ENCODE measurements at regions not wholly inside any gene's neighbourhood (a gene's known extent, or its start where the extent isn't known, plus 50 kb on each side); places are given as distances from the start of the nearest gene placed in this dataset.

DNA sequence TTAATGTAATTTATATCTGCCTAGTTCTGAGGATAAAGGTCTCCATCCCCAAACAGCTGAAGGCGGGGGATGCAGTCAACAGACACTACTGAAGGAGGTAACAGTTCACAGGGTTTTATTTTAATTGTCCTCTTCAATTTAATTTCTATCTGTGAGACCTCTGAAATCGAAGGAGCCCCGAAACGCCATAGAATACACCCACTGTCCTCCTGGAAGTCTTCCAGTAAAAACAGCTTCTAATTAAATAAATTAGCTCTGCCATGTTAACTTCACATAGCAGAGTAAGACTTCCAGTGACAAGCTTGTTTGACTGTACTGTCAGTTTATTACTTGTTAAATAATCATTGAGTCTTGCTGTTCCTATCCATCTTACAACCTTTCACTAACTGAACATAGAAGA, 193.5 kb downstream of the SEC61B start:
- ATAC-seq (no peak), DNase-seq (no peak)
- Histone ChIP-seq H3K4me1 (no peaks in the 10 kb centered on the region), H3K27ac (no peak overlapping the region), H3K4me3 (no peak overlapping the region), H3K27me3 (no peaks in the 10 kb centered on the region), H3K9me3 (no peaks in the 10 kb centered on the region), H3K36me3 (no peaks in the 10 kb centered on the region)
- TF ChIP-seq POLR2A (IDR thresholded peaks at IDR 0.05): no peak
- TF ChIP-seq, protein P1, sequence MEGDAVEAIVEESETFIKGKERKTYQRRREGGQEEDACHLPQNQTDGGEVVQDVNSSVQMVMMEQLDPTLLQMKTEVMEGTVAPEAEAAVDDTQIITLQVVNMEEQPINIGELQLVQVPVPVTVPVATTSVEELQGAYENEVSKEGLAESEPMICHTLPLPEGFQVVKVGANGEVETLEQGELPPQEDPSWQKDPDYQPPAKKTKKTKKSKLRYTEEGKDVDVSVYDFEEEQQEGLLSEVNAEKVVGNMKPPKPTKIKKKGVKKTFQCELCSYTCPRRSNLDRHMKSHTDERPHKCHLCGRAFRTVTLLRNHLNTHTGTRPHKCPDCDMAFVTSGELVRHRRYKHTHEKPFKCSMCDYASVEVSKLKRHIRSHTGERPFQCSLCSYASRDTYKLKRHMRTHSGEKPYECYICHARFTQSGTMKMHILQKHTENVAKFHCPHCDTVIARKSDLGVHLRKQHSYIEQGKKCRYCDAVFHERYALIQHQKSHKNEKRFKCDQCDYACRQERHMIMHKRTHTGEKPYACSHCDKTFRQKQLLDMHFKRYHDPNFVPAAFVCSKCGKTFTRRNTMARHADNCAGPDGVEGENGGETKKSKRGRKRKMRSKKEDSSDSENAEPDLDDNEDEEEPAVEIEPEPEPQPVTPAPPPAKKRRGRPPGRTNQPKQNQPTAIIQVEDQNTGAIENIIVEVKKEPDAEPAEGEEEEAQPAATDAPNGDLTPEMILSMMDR (IDR thresholded peaks at IDR 0.05 in 4 of 5, conservative IDR thresholded peaks at IDR 0.05 in 1 of 5): no peak
- in situ Hi-C loops (cut with MboI; ENCODE audit: low sequenced_read_pairs in 4 of 4): no loop called here
- intact Hi-C loops (cut with DNase I; ENCODE audit: low total_unique reads): no loop called here

DNA sequence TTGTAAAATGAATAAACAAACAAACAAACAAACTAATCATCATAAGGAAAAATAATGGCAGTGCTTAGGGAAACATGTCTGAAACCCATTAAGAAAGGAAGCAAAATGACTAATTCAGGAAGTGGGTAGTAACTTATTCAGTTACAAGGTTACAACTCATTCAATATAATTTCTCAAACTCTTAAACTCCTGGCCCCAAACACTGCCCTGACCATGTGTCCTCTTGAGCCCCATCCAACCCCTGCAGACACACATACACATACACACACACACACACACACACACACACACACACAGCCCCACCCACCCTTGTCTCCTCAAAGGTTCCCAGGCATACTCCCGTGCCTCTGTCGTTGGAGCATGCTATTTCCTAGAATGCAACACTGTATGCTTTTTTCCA, 193.9 kb downstream of the SEC61B start:
- ATAC-seq: no peak
- Histone ChIP-seq H3K9me3 (no peaks in the 10 kb centered on the region), H3K4me3 (no peak overlapping the region), H3K27me3 (no peaks in the 10 kb centered on the region), H3K36me3 (no peaks in the 10 kb centered on the region), H3K27ac (no peak overlapping the region), H3K4me1 (no peaks in the 10 kb centered on the region)
- in situ Hi-C loops (cut with MboI; ENCODE audit: low sequenced_read_pairs in 4 of 4): no loop called here
- intact Hi-C loops (cut with DNase I; ENCODE audit: low total_unique reads): no loop called here
- no peak for TF ChIP-seq POLR2A (IDR thresholded peaks at IDR 0.05)
- TF ChIP-seq, protein P1 (IDR thresholded peaks at IDR 0.05 in 4 of 5, conservative IDR thresholded peaks at IDR 0.05 in 1 of 5): no peak
- DNase-seq: no peak

DNA sequence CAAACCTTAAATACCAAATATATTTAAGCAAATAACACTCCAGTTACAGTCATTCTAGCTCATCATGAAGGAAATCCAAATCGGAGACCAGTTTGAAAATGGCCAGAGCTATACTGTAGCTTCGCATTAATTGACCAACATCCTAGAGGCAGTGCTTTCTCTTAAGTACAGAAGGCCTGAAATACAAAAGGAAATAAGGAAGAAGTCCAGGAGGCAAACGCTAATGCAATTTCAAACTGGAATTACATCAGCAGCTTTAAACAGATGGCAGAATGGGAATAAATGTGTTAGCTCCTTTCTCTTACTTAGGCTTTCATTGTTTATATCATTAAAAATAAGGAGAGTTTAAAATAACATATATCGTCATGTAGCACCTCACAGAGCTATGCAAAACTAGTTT, 197.0 kb downstream of the SEC61B start:
- no peak for DNase-seq
- Histone ChIP-seq H3K4me3 (no peak overlapping the region), H3K27me3 (no peaks in the 10 kb centered on the region), H3K27ac (no peak overlapping the region), H3K9me3 (no peaks in the 10 kb centered on the region), H3K4me1 (peaks cover 0 to 5% of the 10 kb centered on the region in 2 donors), H3K36me3 (no peaks in the 10 kb centered on the region)
- intact Hi-C loops (cut with DNase I; ENCODE audit: low total_unique reads): no loop called here
- in situ Hi-C loops (cut with MboI; ENCODE audit: low sequenced_read_pairs in 4 of 4): no loop called here
- ATAC-seq: no peak
- TF ChIP-seq, protein P1 (IDR thresholded peaks at IDR 0.05 in 4 of 5, conservative IDR thresholded peaks at IDR 0.05 in 1 of 5): no peak
- no peak for TF ChIP-seq POLR2A (IDR thresholded peaks at IDR 0.05)

DNA sequence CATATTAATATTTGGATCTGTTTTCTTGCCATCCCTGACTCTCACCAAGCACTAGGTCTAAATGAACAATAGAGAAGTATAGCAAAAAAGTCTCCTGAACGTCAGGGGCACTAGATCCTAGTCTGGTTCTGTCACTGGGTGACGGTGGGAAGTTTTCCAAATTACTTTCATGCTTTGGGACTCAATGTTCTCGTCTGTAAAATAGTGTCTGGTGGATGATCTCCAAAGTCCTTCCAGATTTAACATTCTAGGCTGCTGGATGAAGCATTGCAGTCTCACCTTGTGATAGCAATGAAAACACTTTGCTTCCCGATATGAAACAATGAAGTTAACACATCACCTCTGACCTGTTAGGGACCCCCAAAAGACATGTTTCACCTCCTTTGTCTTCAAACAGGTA, 199.3 kb downstream of the SEC61B start:
- H3K4me1 ChIP-seq: peaks cover 0 to 5% of the 10 kb centered on the region in 2 donors
- H3K27ac ChIP-seq: no peak overlapping the region
- no peaks in the 10 kb centered on the region for H3K27me3 ChIP-seq
- in situ Hi-C loops (cut with MboI; ENCODE audit: low sequenced_read_pairs in 4 of 4): no loop called here
- TF ChIP-seq POLR2A (IDR thresholded peaks at IDR 0.05): no peak
- TF ChIP-seq, protein P1 (IDR thresholded peaks at IDR 0.05 in 4 of 5, conservative IDR thresholded peaks at IDR 0.05 in 1 of 5): no peak
- H3K4me3 ChIP-seq: no peak overlapping the region
- no peaks in the 10 kb centered on the region for H3K36me3 ChIP-seq
- intact Hi-C loops (cut with DNase I; ENCODE audit: low total_unique reads): loop anchor here (5.0 kb wide), 1 partner anchor 34 kb away; no protein-coding TSS in a partner anchor
- H3K9me3 ChIP-seq: no peaks in the 10 kb centered on the region
- DNase-seq (no peak), ATAC-seq (peak in 1 of 2 donors; percentile 80)

DNA sequence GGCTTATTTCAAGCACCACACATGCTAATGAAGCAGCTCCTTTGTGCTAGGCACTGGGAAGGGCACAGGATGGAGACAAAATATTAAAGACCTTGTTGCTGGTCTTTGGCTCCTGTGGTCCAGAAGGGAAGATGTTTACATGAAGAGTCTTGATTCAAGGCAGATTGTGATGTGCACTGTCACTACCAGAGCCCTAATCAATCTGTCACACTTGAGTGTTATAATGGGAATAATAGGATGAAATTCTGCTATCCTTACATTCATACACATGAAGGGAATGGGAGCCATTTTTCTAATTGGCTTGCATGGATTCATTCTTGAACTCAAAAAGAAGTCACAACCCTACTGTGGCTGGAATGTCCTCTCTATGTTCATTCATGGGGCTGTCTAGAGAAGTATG, 203.0 kb downstream of the SEC61B start:
- in situ Hi-C loops (cut with MboI; ENCODE audit: low sequenced_read_pairs in 4 of 4) (no loop called here), intact Hi-C loops (cut with DNase I; ENCODE audit: low total_unique reads) (no loop called here)
- no peak overlapping the region for H3K4me3 ChIP-seq
- ATAC-seq: no peak
- H3K36me3 ChIP-seq: no peaks in the 10 kb centered on the region
- DNase-seq: no peak
- TF ChIP-seq, protein P1 (IDR thresholded peaks at IDR 0.05 in 4 of 5, conservative IDR thresholded peaks at IDR 0.05 in 1 of 5): no peak
- TF ChIP-seq POLR2A (IDR thresholded peaks at IDR 0.05): no peak
- H3K9me3 ChIP-seq: no peaks in the 10 kb centered on the region
- H3K4me1 ChIP-seq: peaks cover 0 to 5% of the 10 kb centered on the region in 2 donors
- no peaks in the 10 kb centered on the region for H3K27me3 ChIP-seq
- no peak overlapping the region for H3K27ac ChIP-seq
